GM19023 (cell line): ENCODE measurements at regions not wholly inside any gene's neighbourhood (a gene's known extent, or its start where the extent isn't known, plus 50 kb on each side); places are given as distances from the start of the nearest gene placed in this dataset.
A peak's percentile ranks its signal among the peaks of the same experiment; 100 is the strongest.

Experiments used
- ATAC-seq: cut with Tn5 transposase; IDR thresholded peaks from one replicate; pipeline ENCODE4 v1.9.1; 2021; ENCODE audit warnings: mild to moderate bottlenecking, moderate library complexity; ENCODE audit not compliant: unreplicated experiment

DNA sequence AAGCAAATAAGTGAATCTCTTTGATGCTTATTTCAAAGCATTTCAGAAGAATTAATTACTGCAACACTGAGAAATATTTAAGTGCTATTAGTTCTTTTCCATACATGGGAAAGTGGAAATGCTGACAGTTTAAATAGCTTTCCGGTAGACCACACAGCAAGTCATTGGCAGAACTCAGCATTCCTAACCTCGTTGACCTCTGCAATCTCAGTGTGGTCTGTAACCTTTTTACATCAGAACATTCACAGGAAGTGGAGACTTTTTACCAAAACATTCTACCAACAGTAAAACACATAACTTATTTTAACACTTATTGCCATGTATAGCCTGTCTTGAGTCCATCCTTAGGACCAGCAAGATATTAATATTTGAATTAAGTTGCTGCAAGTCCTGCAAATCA lies 249.5 kb upstream of the DCN start:
- ATAC-seq = no peak

DNA sequence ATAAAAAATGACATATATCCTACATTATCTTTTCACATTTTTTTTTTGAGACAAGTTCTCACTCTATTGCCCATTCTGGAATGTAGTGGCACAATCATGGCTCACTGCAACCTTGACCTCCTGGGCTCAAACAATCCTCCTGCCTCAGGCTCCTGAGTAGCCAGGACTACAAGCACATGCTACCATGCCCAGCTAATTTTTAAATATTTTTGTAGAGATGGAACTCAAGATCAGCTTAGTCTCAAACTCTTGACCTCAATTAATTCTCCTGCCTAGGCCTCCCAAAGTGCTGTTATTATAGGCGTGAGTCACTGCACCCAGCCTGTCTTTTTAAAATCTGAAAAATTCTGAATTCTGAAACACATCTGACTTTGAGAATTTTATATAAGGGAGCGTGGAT lies 241.9 kb upstream of the DCN start:
- ATAC-seq = no peak

DNA sequence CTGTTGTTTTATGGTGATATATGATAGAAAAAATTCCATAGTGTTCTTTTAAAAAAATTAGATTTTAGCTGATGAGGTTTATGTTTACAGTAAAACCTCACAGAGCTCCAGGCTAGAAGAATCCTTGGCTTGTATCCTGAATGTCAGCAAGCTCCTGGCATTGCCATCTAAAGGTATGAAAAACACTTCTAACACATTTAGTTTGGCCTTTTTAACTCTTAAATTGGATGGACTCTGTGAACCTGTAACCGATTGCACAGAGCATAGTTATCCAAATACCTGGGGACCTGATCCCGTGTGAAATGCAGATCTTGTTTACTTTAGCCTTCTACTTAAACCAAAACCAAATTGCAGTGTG lies 241.1 kb upstream of the DCN start:
- ATAC-seq = no peak

GRCh38 chr12:91422811-91423692 lies 240.4 kb upstream of the DCN start:
- no peak for ATAC-seq

GRCh38 chr12:91422127-91422526 lies 239.5 kb upstream of the DCN start:
- ATAC-seq = no peak

DNA sequence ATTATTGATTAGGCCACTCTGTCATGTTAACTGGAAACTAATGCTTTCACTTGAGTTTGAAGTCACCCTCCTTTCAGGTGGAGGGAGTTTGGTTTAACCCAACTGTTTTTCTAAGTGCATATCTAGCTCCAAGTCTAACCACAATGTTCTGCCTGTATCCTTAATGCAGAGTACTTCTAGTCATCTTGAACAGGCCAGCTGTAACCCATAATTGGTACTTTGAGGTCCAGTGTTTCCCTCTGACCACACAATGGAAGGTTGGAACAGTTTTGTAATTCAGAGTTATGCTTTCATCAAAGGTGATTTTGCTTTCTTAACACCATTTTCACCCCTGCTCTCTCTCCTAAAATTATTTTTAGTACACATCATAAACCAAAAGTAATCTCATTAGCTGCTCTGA lies 237.2 kb upstream of the DCN start:
- no peak for ATAC-seq

GRCh38 chr12:91418221-91419090 lies 235.8 kb upstream of the DCN start:
- no peak for ATAC-seq

DNA sequence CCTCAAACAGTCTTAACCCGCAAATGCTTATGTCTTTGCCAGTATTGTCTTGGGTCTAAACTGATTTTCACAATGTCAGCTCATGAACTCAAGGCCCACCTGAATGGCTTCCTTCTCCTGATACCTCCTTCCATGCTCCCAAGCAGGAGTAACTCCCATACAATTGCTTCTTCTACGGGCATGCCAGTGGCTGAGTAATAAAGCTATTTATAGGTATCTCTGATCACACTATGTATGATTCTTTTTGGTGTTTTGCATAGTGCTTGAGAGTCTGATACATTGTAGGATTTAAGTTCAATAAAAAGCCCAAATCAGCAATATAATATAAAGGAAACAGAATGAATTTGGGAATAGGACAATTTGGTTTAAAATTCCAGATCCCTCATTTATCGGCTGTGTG lies 235.0 kb upstream of the DCN start:
- ATAC-seq = no peak

DNA sequence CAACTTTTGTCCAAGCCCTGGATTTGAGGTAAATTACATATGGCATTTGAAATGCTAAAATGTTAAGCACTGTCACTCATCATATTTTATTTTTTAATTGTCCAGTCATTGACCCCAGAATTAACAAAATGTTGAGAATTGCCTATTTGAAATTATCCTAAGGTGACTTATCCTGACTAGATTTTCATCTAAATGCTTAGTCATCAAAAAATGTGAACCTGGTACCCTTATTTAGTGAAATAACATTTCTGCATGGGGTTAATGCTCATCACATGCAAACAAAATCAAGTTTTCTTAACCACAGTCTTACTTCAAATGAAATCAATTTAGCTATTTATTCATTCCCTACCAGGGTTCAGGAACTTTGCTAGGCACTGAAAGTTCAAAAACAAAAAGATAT lies 232.0 kb upstream of the DCN start:
- no peak for ATAC-seq

DNA sequence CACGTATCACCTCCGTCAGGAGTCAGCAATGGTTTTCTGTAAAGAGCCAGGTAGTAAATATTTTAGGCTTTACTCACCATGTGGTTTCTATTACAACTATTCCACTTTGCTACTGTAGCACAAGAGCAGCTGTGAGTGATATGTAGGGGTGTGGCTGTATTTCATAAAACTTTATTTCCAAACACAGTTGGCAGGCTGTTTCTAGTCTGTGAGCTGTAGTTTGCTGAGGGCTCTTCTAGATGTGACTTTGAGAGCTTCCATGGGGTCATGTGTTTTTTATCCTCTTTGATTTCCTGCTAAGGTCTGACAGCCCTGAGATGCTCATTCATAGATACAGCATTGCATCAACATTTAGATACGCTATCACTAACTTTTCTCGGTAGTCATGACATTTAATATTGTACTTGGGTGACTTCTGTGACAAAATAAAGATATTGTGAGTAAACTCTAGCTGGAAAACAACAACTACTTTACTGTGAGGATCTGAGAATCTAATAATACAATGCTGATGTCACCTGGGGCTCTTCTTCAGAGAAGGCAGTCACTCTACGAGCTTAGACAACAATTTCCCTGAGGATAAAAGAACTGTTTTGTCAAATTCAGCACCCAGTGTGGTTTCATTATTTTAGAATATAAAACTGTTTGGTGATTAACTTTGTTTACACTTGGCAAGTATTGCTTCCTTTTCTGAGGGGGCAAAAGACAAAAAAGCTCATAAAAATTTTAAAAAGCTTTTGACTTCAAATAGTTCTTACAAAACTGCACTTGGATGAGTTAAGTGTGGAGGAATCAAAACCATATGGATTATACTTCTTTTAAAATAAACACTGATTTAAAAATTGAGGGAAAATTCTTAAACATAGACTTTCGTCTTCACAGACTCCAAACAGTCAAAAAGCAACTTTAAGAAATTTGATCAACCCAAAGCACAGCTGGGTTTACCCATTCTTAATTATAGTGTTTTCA lies 231.2 kb upstream of the DCN start:
- ATAC-seq = no peak

GRCh38 chr12:91406920-91407341 lies 224.3 kb upstream of the DCN start:
- ATAC-seq = peak; percentile 61

GRCh38 chr12:91404441-91404840 lies 221.8 kb upstream of the DCN start:
- ATAC-seq = no peak

GRCh38 chr12:91401190-91401589 lies 218.6 kb upstream of the DCN start:
- ATAC-seq = no peak

DNA sequence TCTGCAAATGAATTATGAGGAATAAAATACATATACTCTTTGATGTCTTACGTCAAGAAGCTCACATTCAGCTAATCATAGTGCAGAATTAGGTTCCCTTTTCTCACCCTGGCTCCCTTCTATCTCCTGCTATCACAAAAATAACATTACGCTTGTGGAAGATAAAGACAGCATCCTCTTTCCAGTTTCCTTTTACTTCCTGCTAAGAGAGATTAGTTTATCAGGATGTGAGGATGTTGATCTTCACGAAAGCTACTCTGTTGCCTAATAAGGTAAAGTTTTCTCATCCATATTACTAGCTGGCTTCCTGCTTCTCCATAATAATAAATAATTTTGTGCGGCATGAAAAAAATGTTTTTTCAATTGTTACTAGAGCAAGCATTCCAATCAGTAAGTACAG lies 217.7 kb upstream of the DCN start:
- no peak for ATAC-seq

GRCh38 chr12:91397866-91398532 lies 215.4 kb upstream of the DCN start:
- ATAC-seq = no peak

DNA sequence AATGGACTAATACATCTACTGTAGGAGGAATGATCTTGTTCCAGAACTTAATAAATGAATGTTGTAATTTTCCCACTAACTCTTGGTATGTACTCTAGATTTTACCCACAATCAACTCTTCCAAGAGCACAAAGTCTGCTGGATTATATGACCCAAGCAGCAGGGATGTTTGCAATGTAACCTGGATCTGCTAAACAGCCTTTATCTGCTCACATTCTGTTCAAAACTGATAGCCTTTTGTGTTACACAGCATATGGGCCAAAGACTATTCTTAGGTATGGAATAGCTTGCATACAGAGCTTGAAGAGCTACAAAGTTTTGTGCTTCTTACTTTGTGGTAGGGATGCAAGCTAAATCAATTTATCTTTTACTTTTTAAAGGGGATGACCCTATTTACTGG lies 213.7 kb upstream of the DCN start:
- ATAC-seq = no peak

- no peak for ATAC-seq
These were observed 213.1 kb upstream of the DCN start for GRCh38 chr12:91395628-91396135.

- ATAC-seq = no peak
These were observed 212.3 kb upstream of the DCN start for GRCh38 chr12:91394903-91395302.

DNA sequence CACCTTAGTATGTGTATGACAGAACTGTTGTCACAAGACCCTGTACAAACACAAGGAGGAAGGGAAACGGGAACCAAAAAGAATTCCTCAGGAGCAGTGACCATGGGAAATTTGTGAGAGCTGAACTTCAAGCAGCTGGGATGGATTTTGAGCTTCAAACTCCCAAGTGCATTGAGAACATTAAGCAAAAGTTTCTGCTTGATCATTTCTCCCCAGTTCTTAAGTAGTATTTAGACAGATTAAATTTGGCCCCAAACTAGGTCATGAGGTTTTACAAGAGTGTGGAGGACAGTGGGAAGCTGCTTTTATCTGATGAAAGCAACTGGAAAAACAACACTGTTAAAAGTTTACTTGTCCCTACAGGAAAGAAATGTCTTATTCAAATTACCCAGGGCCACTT lies 206.0 kb upstream of the DCN start:
- ATAC-seq = no peak

DNA sequence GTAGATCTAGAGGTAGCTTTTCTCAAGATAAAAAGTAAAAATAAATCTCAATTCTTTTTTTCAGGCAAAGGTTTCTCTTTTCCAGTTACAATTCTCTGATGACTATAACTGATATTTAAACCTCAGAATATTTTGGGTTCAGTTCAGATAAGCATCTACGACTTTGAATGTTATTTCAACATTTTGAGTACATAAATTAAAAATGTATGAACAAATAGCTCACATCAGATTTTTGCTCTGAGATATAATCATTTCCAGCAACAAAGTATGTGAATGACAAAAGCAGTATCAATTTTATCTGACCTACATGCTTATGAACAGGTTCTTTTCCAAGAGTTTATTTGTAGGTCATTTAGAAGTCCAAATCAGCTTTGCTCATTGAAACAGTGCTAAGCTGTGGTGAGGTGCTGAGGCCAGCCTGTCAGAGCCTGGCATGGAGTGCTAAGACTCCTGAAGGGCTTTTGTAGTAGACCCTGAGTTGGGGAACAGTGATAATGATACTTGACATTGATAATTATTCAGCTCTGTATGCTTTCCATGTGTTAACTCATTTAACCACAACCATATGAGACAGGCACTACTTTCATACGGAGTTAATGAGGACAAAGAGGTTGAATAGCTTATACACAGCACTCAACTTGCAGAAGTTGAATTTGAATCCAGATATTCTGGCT lies 205.0 kb upstream of the DCN start:
- no peak for ATAC-seq
